Neural progenitor cell (in vitro differentiated cells): ENCODE measurements at regions not wholly inside any gene's neighbourhood (a gene's known extent, or its start where the extent isn't known, plus 50 kb on each side); places are given as distances from the start of the nearest gene placed in this dataset.

Experiments
- DNase-seq: peaks from one replicate; pipeline ENCODE4 v3.0.0-alpha.2; 2016; ENCODE audit warnings: low spot score
- H2AFZ ChIP-seq: fragments of 200-600 bp; sonication (generic); replicated peaks from 2 replicates; pipeline ENCODE4 v1.6.1; 2016; ENCODE audit warnings: antibody characterized with exemption
- H3F3A ChIP-seq: fragments of 200-600 bp; sonication (generic); 2 replicates; pipeline ENCODE4 v1.6.1; 2016; ENCODE audit warnings: antibody characterized with exemption, low read depth
- H3K27ac ChIP-seq: fragments of 200-600 bp; sonication (generic); 2 replicates; pipeline ENCODE4 v1.5.1; 2016; ENCODE audit warnings: mild to moderate bottlenecking
- H3K27me3 ChIP-seq: fragments of 200-600 bp; sonication (generic); 2 replicates; pipeline ENCODE4 v1.6.1; 2016; ENCODE audit warnings: mild to moderate bottlenecking, moderate library complexity
- H3K36me3 ChIP-seq: fragments of 200-600 bp; sonication (generic); 2 replicates; pipeline ENCODE4 v1.5.1; 2016
- H3K4me1 ChIP-seq: fragments of 200-600 bp; sonication (generic); 2 replicates; pipeline ENCODE4 v1.6.1; 2016; ENCODE audit warnings: mixed run types
- H3K4me2 ChIP-seq: fragments of 200-600 bp; sonication (generic); 2 replicates; pipeline ENCODE4 v1.6.1; 2016
- H3K4me3 ChIP-seq: fragments of 200-600 bp; sonication (generic); 2 replicates; pipeline ENCODE4 v1.5.1; 2016
- H3K79me2 ChIP-seq: fragments of 200-600 bp; sonication (generic); 2 replicates; pipeline ENCODE4 v1.6.1; 2016; ENCODE audit warnings: low read depth
- H3K9ac ChIP-seq: fragments of 200-600 bp; sonication (generic); 2 replicates; pipeline ENCODE4 v1.6.1; 2016
- H3K9me3 ChIP-seq: fragments of 200-600 bp; sonication (generic); 2 replicates; pipeline ENCODE4 v1.5.1; 2016; ENCODE audit warnings: low read depth
- H4K20me1 ChIP-seq: fragments of 200-600 bp; sonication (generic); 2 replicates; pipeline ENCODE4 v1.6.1; 2016; ENCODE audit warnings: low read depth
- H3K27ac Mint-ChIP-seq: 3 replicates; pipeline ENCODE4 v1.8.0; 2021; ENCODE audit warnings: mixed read lengths
- H3K27me3 Mint-ChIP-seq: 2 replicates; pipeline ENCODE4 v1.8.0; 2022; ENCODE audit warnings: low read depth, mild to moderate bottlenecking, inconsistent platforms, moderate library complexity, mixed read lengths; ENCODE audit not compliant: insufficient read depth
- H3K36me3 Mint-ChIP-seq: 3 replicates; pipeline ENCODE4 v1.8.0; 2021; ENCODE audit warnings: mixed read lengths
- H3K4me1 Mint-ChIP-seq: 3 replicates; pipeline ENCODE4 v1.8.0; 2021; ENCODE audit warnings: mixed read lengths
- H3K4me3 Mint-ChIP-seq: 3 replicates; pipeline ENCODE4 v1.8.0; 2021; ENCODE audit warnings: mild to moderate bottlenecking, moderate library complexity, mixed read lengths
- H3K9me3 Mint-ChIP-seq: 3 replicates; pipeline ENCODE4 v1.8.0; 2020; ENCODE audit warnings: mixed read lengths
- CTCF ChIP-seq: fragments of 200-600 bp; sonication (generic); IDR thresholded peaks from 2 replicates; pipeline ENCODE4 v1.5.1; 2017; ENCODE audit warnings: antibody characterized with exemption, mild to moderate bottlenecking
- EZH2 ChIP-seq: fragments of 200-600 bp; sonication (generic); IDR thresholded peaks from 2 replicates; pipeline ENCODE4 v1.6.1; 2017; ENCODE audit warnings: antibody characterized with exemption, mild to moderate bottlenecking, moderate library complexity
- EZH2phosphoT487 ChIP-seq: fragments of 200-600 bp; sonication (generic); IDR thresholded peaks from 2 replicates; pipeline ENCODE4 v1.6.1; 2017; ENCODE audit warnings: antibody characterized with exemption

DNA sequence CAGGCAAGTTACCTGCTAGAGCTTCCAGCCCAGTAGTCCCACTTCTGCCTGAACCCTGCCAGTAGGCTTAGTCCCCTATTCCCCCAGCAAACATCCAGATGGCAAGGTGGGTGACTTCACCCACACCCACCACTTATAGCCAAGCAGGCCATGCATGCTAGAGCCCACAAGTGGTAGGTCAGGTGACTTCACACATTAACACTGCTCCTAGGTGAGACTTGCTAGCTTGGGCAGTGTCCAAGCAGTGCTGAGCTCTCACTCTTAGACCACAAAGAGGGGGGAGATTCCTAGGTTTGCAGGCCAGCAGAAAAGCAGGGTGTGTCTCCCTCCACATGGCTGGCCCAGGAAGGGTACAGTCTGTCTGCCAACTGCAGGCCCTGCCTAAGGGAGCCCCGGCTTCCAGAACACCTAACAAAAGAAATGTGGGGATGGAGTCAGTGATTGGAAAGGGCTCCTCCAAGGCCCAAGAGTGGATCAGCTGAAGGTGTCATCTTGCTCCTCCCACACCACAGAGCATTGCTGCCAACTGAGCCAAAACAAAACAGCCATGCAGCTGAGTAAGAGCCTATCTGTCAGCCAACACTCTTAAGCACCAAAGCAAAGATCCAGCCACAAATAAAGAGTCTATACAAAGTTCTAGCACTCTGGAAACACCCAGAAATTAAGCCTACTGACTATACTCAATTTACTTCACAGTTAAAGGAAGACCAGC is 158.1 kb upstream of the USP38 start:
- Mint-ChIP-seq H3K27ac (no peak overlapping the region), H3K36me3 (no peaks in the 10 kb centered on the region)
- H2AFZ ChIP-seq = no peak overlapping the region

DNA sequence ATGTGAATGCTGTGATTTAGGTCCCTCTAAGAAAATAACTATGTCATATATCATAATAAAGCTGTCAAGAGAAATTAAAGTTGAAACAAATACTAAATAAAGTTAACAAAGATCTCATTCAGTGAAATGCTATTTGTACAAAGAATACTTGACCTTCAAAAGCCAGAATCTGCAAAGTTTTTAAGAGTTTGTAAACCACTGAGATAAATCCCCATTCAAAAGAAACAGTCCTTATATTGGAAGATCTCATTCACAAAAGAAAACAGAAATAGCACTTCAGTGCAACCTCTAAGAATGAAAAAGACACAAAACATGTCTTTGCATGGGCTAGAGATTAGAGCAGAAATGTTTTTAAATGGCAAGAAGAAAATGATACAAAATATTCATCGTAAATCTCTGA is 149.1 kb upstream of the USP38 start:
- Histone ChIP-seq H3K9ac (no peak overlapping the region), H3K36me3 (no peaks in the 10 kb centered on the region), H3K4me2 (no peak overlapping the region), H3K9me3 (no peaks in the 10 kb centered on the region), H3K4me3 (no peak overlapping the region), H3K79me2 (no peaks in the 10 kb centered on the region), H2AFZ (no peak overlapping the region), H3K27me3 (no peaks in the 10 kb centered on the region), H4K20me1 (no peaks in the 10 kb centered on the region), H3K4me1 (no peaks in the 10 kb centered on the region), H3K27ac (no peak overlapping the region), H3F3A (no peaks in the 10 kb centered on the region)
- Mint-ChIP-seq H3K9me3 (no peaks in the 10 kb centered on the region), H3K27me3 (no peaks in the 10 kb centered on the region), H3K4me3 (no peak overlapping the region), H3K27ac (no peak overlapping the region), H3K36me3 (no peaks in the 10 kb centered on the region), H3K4me1 (no peaks in the 10 kb centered on the region)
- DNase-seq = no peak
- no peak for TF ChIP-seq EZH2phosphoT487
- no peak for TF ChIP-seq EZH2
- no peak for TF ChIP-seq CTCF

More for the DNA sequence above, 158.1 kb upstream of the USP38 start:
- Histone ChIP-seq H3K27ac (no peak overlapping the region), H3K79me2 (no peaks in the 10 kb centered on the region), H3K4me2 (no peak overlapping the region), H3K9ac (no peak overlapping the region), H3K9me3 (no peaks in the 10 kb centered on the region), H3K4me3 (no peak overlapping the region), H3K4me1 (no peaks in the 10 kb centered on the region), H4K20me1 (no peaks in the 10 kb centered on the region), H3K27me3 (no peaks in the 10 kb centered on the region), H3F3A (no peaks in the 10 kb centered on the region), H3K36me3 (no peaks in the 10 kb centered on the region)
- TF ChIP-seq CTCF = no peak
- Mint-ChIP-seq H3K27me3 (no peaks in the 10 kb centered on the region), H3K4me3 (no peak overlapping the region), H3K9me3 (peaks cover 10% of the 10 kb centered on the region), H3K4me1 (no peaks in the 10 kb centered on the region)
- no peak for DNase-seq

DNA sequence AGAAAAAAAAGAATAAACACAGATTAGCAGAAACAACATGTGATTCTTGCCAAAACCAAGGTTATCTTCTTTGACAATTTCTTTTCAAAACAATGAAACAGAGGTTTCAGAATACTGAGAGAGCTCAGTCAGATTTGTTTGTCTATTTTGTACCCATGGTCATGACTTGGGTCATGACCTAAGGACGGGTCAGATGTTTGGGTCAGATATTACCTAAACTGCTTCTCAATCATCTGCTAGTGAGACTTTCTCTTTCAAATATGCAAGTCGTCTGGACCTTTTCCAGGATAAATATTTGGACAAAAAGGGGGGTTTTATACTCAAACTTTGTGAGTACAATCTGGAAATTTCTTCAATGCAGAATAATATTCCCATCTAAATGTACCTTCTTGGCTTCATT is 148.3 kb upstream of the USP38 start:
- Mint-ChIP-seq H3K36me3 (no peaks in the 10 kb centered on the region), H3K9me3 (no peaks in the 10 kb centered on the region), H3K4me3 (no peak overlapping the region), H3K4me1 (no peaks in the 10 kb centered on the region), H3K27ac (no peak overlapping the region), H3K27me3 (no peaks in the 10 kb centered on the region)
- Histone ChIP-seq H3K27ac (no peak overlapping the region), H3K36me3 (no peaks in the 10 kb centered on the region), H3K79me2 (no peaks in the 10 kb centered on the region), H3K27me3 (no peaks in the 10 kb centered on the region), H3K9ac (no peak overlapping the region), H4K20me1 (no peaks in the 10 kb centered on the region), H3K4me3 (no peak overlapping the region), H3K4me2 (no peak overlapping the region), H3F3A (no peaks in the 10 kb centered on the region), H3K9me3 (no peaks in the 10 kb centered on the region), H2AFZ (no peak overlapping the region), H3K4me1 (no peaks in the 10 kb centered on the region)
- DNase-seq = no peak
- TF ChIP-seq CTCF = no peak
